CD4-positive, alpha-beta T cell treated with Interleukin-10 for 1 hour (primary cell): ENCODE measurements at regions not wholly inside any gene's neighbourhood (a gene's known extent, or its start where the extent isn't known, plus 50 kb on each side); places are given as distances from the start of the nearest gene placed in this dataset.
"Not testable (repeated sequence)": the region's sequence is repeated elsewhere in the genome, so short reads cannot be mapped to it uniquely, and the experiment has no call there.

Experiments used
- DNase-seq: peaks from one replicate; pipeline ENCODE4 v3.0.0-alpha.2; 2020

GRCh38 chr18:67813380-67814028 is 297.0 kb upstream of the DSEL start:
- no peak for DNase-seq

- no peak for DNase-seq
These were observed 288.7 kb upstream of the DSEL start for GRCh38 chr18:67805261-67805660.

GRCh38 chr18:67794521-67794920 is 278.0 kb upstream of the DSEL start:
- no peak for DNase-seq

GRCh38 chr18:67790527-67790926 is 274.0 kb upstream of the DSEL start:
- DNase-seq, result no peak

- no peak for DNase-seq
These were observed 272.6 kb upstream of the DSEL start for GRCh38 chr18:67789165-67789545.

- DNase-seq, result no peak
These were observed 272.0 kb upstream of the DSEL start for GRCh38 chr18:67788310-67789164.

GRCh38 chr18:67783196-67783946 is 266.9 kb upstream of the DSEL start:
- DNase-seq, result no peak

GRCh38 chr18:67778016-67778415 is 261.5 kb upstream of the DSEL start:
- DNase-seq, result no peak

- no peak for DNase-seq
These were observed 260.4 kb upstream of the DSEL start for GRCh38 chr18:67776929-67777328.

GRCh38 chr18:67771271-67771670 is 254.8 kb upstream of the DSEL start:
- DNase-seq, result no peak

GRCh38 chr18:67770520-67770919 is 254.0 kb upstream of the DSEL start:
- no peak for DNase-seq

- DNase-seq, result no peak
These were observed 250.4 kb upstream of the DSEL start for GRCh38 chr18:67766930-67767329.

- DNase-seq, result not testable (repeated sequence)
These were observed 235.7 kb upstream of the DSEL start for GRCh38 chr18:67752211-67752610.

GRCh38 chr18:67742954-67743353 is 226.4 kb upstream of the DSEL start:
- no peak for DNase-seq

GRCh38 chr18:67742525-67742924 is 226.0 kb upstream of the DSEL start:
- DNase-seq, result no peak

GRCh38 chr18:67735506-67735905 is 219.0 kb upstream of the DSEL start:
- no peak for DNase-seq

GRCh38 chr18:67733088-67733487 is 216.6 kb upstream of the DSEL start:
- DNase-seq, result no peak

- no peak for DNase-seq
These were observed 215.3 kb upstream of the DSEL start for GRCh38 chr18:67731851-67732250.

GRCh38 chr18:67730886-67731285 is 214.4 kb upstream of the DSEL start:
- no peak for DNase-seq

GRCh38 chr18:67728364-67728763 is 211.8 kb upstream of the DSEL start:
- no peak for DNase-seq

GRCh38 chr18:67726882-67727281 is 210.4 kb upstream of the DSEL start:
- DNase-seq, result no peak

- no peak for DNase-seq
These were observed 201.3 kb upstream of the DSEL start for GRCh38 chr18:67717800-67718199.

GRCh38 chr18:67715567-67715966 is 199.0 kb upstream of the DSEL start:
- DNase-seq, result no peak

GRCh38 chr18:67710639-67711038 is 194.1 kb upstream of the DSEL start:
- DNase-seq, result no peak
